ENCODE measurements at regions not wholly inside any gene's neighbourhood (a gene's known extent, or its start where the extent isn't known, plus 50 kb on each side); places are given as distances from the start of the nearest gene placed in this dataset.

- Histone ChIP-seq H3K4me2 (ENCODE audit: low read length) (no peak overlapping the region), H3K4me1 (ENCODE audit: control insufficient read depth, low read length) (peaks cover 3% of the 10 kb centered on the region; the same call in 1 of the 2 replicates), H3K9me2 (replicated peaks; ENCODE audit: control insufficient read depth, low read length) (no peaks in the 10 kb centered on the region), H3K9me3 (ENCODE audit: control insufficient read depth, insufficient read depth, low read length) (no peaks in the 10 kb centered on the region), H3K79me2 (ENCODE audit: control insufficient read depth, low read length) (no peaks in the 10 kb centered on the region), H3K27me3 (ENCODE audit: control insufficient read depth, low read length) (peaks cover 35% of the 10 kb centered on the region), H3K4me3 (ENCODE audit: low read length) (no peak overlapping the region), H3K27ac (ENCODE audit: low read depth, low read length) (no peak overlapping the region), H3K36me3 (ENCODE audit: control insufficient read depth, low read length) (no peaks in the 10 kb centered on the region), H3F3A (ENCODE audit: control insufficient read depth, insufficient read depth) (no peaks in the 10 kb centered on the region), H4K20me1 (ENCODE audit: control insufficient read depth, insufficient read depth, low read depth, low read length) (no peaks in the 10 kb centered on the region)
- TF ChIP-seq EZH2phosphoT487 (IDR thresholded peaks at IDR 0.05; ENCODE audit: borderline replicate concordance, low read length) (no peak), CTCF (IDR thresholded peaks at IDR 0.05; ENCODE audit: low read depth, low read length, poor library complexity, severe bottlenecking) (no peak)
Measured at GRCh38 chr17:77555741-77556291, 402.7 kb upstream of the TNRC6C start.

GRCh38 chr17:77556383-77557061 is 402.0 kb upstream of the TNRC6C start:
- Histone ChIP-seq H3K4me3 (ENCODE audit: low read length) (no peak overlapping the region), H3K4me1 (ENCODE audit: control insufficient read depth, low read length) (peaks cover 3% of the 10 kb centered on the region; the same call in 1 of the 2 replicates), H3K9me3 (ENCODE audit: control insufficient read depth, insufficient read depth, low read length) (no peaks in the 10 kb centered on the region), H3F3A (ENCODE audit: control insufficient read depth, insufficient read depth) (no peaks in the 10 kb centered on the region), H3K9me2 (replicated peaks; ENCODE audit: control insufficient read depth, low read length) (no peaks in the 10 kb centered on the region), H3K79me2 (ENCODE audit: control insufficient read depth, low read length) (no peaks in the 10 kb centered on the region), H3K27ac (ENCODE audit: low read depth, low read length) (no peak overlapping the region), H4K20me1 (ENCODE audit: control insufficient read depth, insufficient read depth, low read depth, low read length) (no peaks in the 10 kb centered on the region), H3K27me3 (ENCODE audit: control insufficient read depth, low read length) (peaks cover 35% of the 10 kb centered on the region), H3K36me3 (ENCODE audit: control insufficient read depth, low read length) (no peaks in the 10 kb centered on the region), H3K4me2 (ENCODE audit: low read length) (no peak overlapping the region)
- TF ChIP-seq EZH2phosphoT487 (IDR thresholded peaks at IDR 0.05; ENCODE audit: borderline replicate concordance, low read length) (no peak), CTCF (IDR thresholded peaks at IDR 0.05; ENCODE audit: low read depth, low read length, poor library complexity, severe bottlenecking) (no peak)

- Histone ChIP-seq H3K36me3 (ENCODE audit: control insufficient read depth, low read length) (no peaks in the 10 kb centered on the region), H3K4me2 (ENCODE audit: low read length) (no peak overlapping the region), H3K27ac (ENCODE audit: low read depth, low read length) (no peak overlapping the region), H3K4me3 (ENCODE audit: low read length) (no peak overlapping the region), H3K79me2 (ENCODE audit: control insufficient read depth, low read length) (no peaks in the 10 kb centered on the region), H3K4me1 (ENCODE audit: control insufficient read depth, low read length) (no peaks in the 10 kb centered on the region), H3K9me3 (ENCODE audit: control insufficient read depth, insufficient read depth, low read length) (no peaks in the 10 kb centered on the region), H3K9me2 (replicated peaks; ENCODE audit: control insufficient read depth, low read length) (no peaks in the 10 kb centered on the region), H3F3A (ENCODE audit: control insufficient read depth, insufficient read depth) (no peaks in the 10 kb centered on the region), H3K27me3 (ENCODE audit: control insufficient read depth, low read length) (peaks cover 37% of the 10 kb centered on the region), H4K20me1 (ENCODE audit: control insufficient read depth, insufficient read depth, low read depth, low read length) (no peaks in the 10 kb centered on the region)
- TF ChIP-seq EZH2phosphoT487 (IDR thresholded peaks at IDR 0.05; ENCODE audit: borderline replicate concordance, low read length) (no peak), CTCF (IDR thresholded peaks at IDR 0.05; ENCODE audit: low read depth, low read length, poor library complexity, severe bottlenecking) (no peak)
Measured at GRCh38 chr17:77558846-77559626, 399.5 kb upstream of the TNRC6C start.
